ENCODE measurements at regions not wholly inside any gene's neighbourhood (a gene's known extent, or its start where the extent isn't known, plus 50 kb on each side); places are given as distances from the start of the nearest gene placed in this dataset.

GRCh38 chr11:112835591-112836255, 125.5 kb upstream of the NCAM1 start:
- intact Hi-C loops (cut with micrococcal nuclease) = no loop called here
- Mint-ChIP-seq H3K4me3 (no peak overlapping the region), H3K27ac (no peak overlapping the region), H3K27me3 (peaks cover 3 to 4% of the 10 kb centered on the region in 2 donors), H3K4me1 (no peaks in the 10 kb centered on the region), H3K9me3 (peaks cover 0 to 5% (median 1%) of the 10 kb centered on the region in 8 donors), H3K36me3 (no peaks in the 10 kb centered on the region)
- ChIA-PET CTCF (ENCODE audit: partially characterized antibody) (no interaction called here), POLR2A (ENCODE audit: partially characterized antibody) (no interaction called here)
- H3K4me1 ChIP-seq (ENCODE audit: insufficient read depth, low read length) = no peaks in the 10 kb centered on the region
- no peaks in the 10 kb centered on the region for H3K27me3 ChIP-seq (ENCODE audit: insufficient read depth, low read length)
- no peak for DNase-seq
- H3K4me3 ChIP-seq (ENCODE audit: low read length in 2 of 2) = no peak overlapping the region
- H3K36me3 ChIP-seq (ENCODE audit: insufficient read depth, low read length) = no peaks in the 10 kb centered on the region
- no peaks in the 10 kb centered on the region for H3K9me3 ChIP-seq (ENCODE audit: control insufficient read depth in 1 of 2, low read length in 2 of 2)
- no peak overlapping the region for H3K27ac ChIP-seq (ENCODE audit: low read depth, low read length)

GRCh38 chr11:112836256-112836602, 125.0 kb upstream of the NCAM1 start:
- H3K27ac Mint-ChIP-seq = no peak overlapping the region
- H3K36me3 Mint-ChIP-seq = no peaks in the 10 kb centered on the region
- no peaks in the 10 kb centered on the region for H3K4me1 ChIP-seq (ENCODE audit: insufficient read depth, low read length)
- ChIA-PET POLR2A (ENCODE audit: partially characterized antibody) (no interaction called here), CTCF (ENCODE audit: partially characterized antibody) (no interaction called here)
- no peaks in the 10 kb centered on the region for H3K4me1 Mint-ChIP-seq
- H3K4me3 ChIP-seq (ENCODE audit: low read length in 2 of 2) = no peak overlapping the region
- no peaks in the 10 kb centered on the region for H3K9me3 ChIP-seq (ENCODE audit: control insufficient read depth in 1 of 2, low read length in 2 of 2)
- DNase-seq = no peak
- intact Hi-C loops (cut with micrococcal nuclease) = no loop called here
- peaks cover 0 to 5% (median 1%) of the 10 kb centered on the region in 8 donors for H3K9me3 Mint-ChIP-seq
- no peak overlapping the region for H3K27ac ChIP-seq (ENCODE audit: low read depth, low read length)
- H3K27me3 Mint-ChIP-seq = peaks cover 3 to 4% of the 10 kb centered on the region in 2 donors
- H3K36me3 ChIP-seq (ENCODE audit: insufficient read depth, low read length) = no peaks in the 10 kb centered on the region
- no peak overlapping the region for H3K4me3 Mint-ChIP-seq
- H3K27me3 ChIP-seq (ENCODE audit: insufficient read depth, low read length) = no peaks in the 10 kb centered on the region

GRCh38 chr11:112837162-112837826, 123.9 kb upstream of the NCAM1 start:
- Mint-ChIP-seq H3K27me3 (peaks cover 3 to 4% of the 10 kb centered on the region in 2 donors), H3K4me1 (no peaks in the 10 kb centered on the region), H3K9me3 (peaks cover 0 to 5% (median 2%) of the 10 kb centered on the region in 8 donors), H3K36me3 (no peaks in the 10 kb centered on the region), H3K4me3 (no peak overlapping the region), H3K27ac (no peak overlapping the region)
- intact Hi-C loops (cut with micrococcal nuclease) = no loop called here
- H3K4me1 ChIP-seq (ENCODE audit: insufficient read depth, low read length) = no peaks in the 10 kb centered on the region
- ChIA-PET POLR2A (ENCODE audit: partially characterized antibody) (no interaction called here), CTCF (ENCODE audit: partially characterized antibody) (no interaction called here)
- no peaks in the 10 kb centered on the region for H3K36me3 ChIP-seq (ENCODE audit: insufficient read depth, low read length)
- H3K27ac ChIP-seq (ENCODE audit: low read depth, low read length) = no peak overlapping the region
- no peak for DNase-seq
- H3K4me3 ChIP-seq (ENCODE audit: low read length in 2 of 2) = no peak overlapping the region
- H3K9me3 ChIP-seq (ENCODE audit: control insufficient read depth in 1 of 2, low read length in 2 of 2) = no peaks in the 10 kb centered on the region
- no peaks in the 10 kb centered on the region for H3K27me3 ChIP-seq (ENCODE audit: insufficient read depth, low read length)

- Histone ChIP-seq H3K27ac (ENCODE audit: low read depth, low read length) (no peak overlapping the region), H3K9me3 (ENCODE audit: control insufficient read depth in 1 of 2, low read length in 2 of 2) (no peaks in the 10 kb centered on the region), H3K27me3 (ENCODE audit: insufficient read depth, low read length) (no peaks in the 10 kb centered on the region), H3K36me3 (ENCODE audit: insufficient read depth, low read length) (no peaks in the 10 kb centered on the region), H3K4me3 (ENCODE audit: low read length in 2 of 2) (no peak overlapping the region), H3K4me1 (ENCODE audit: insufficient read depth, low read length) (no peaks in the 10 kb centered on the region)
- CTCF ChIA-PET (ENCODE audit: partially characterized antibody) = no interaction called here
- intact Hi-C loops (cut with micrococcal nuclease) = no loop called here
- Mint-ChIP-seq H3K4me3 (no peak overlapping the region), H3K36me3 (no peaks in the 10 kb centered on the region), H3K4me1 (no peaks in the 10 kb centered on the region), H3K9me3 (peaks cover 0 to 2% (median 0%) of the 10 kb centered on the region in 8 donors), H3K27ac (no peak overlapping the region), H3K27me3 (peaks cover 1 to 3% of the 10 kb centered on the region in 2 donors)
- POLR2A ChIA-PET (ENCODE audit: partially characterized antibody) = no interaction called here
- DNase-seq = no peak
These were observed 122.2 kb upstream of the NCAM1 start for GRCh38 chr11:112839051-112839450.

GRCh38 chr11:112841729-112842128, 119.5 kb upstream of the NCAM1 start:
- no peak for DNase-seq
- Histone ChIP-seq H3K27me3 (ENCODE audit: insufficient read depth, low read length) (no peaks in the 10 kb centered on the region), H3K9me3 (ENCODE audit: control insufficient read depth in 1 of 2, low read length in 2 of 2) (no peaks in the 10 kb centered on the region), H3K4me3 (ENCODE audit: low read length in 2 of 2) (no peak overlapping the region), H3K27ac (ENCODE audit: low read depth, low read length) (no peak overlapping the region), H3K4me1 (ENCODE audit: insufficient read depth, low read length) (no peaks in the 10 kb centered on the region), H3K36me3 (ENCODE audit: insufficient read depth, low read length) (no peaks in the 10 kb centered on the region)
- no peaks in the 10 kb centered on the region for H3K4me1 Mint-ChIP-seq
- H3K36me3 Mint-ChIP-seq = no peaks in the 10 kb centered on the region
- H3K27me3 Mint-ChIP-seq = no peaks in the 10 kb centered on the region
- ChIA-PET CTCF (ENCODE audit: partially characterized antibody) (no interaction called here), POLR2A (ENCODE audit: partially characterized antibody) (no interaction called here)
- peak overlapping the region in 1 of 8 donors; percentile 39 for H3K4me3 Mint-ChIP-seq
- H3K9me3 Mint-ChIP-seq = peaks cover 0 to 2% (median 0%) of the 10 kb centered on the region in 8 donors
- intact Hi-C loops (cut with micrococcal nuclease) = no loop called here
- H3K27ac Mint-ChIP-seq = no peak overlapping the region

GRCh38 chr11:112842151-112842550, 119.1 kb upstream of the NCAM1 start:
- no peaks in the 10 kb centered on the region for H3K27me3 Mint-ChIP-seq
- Histone ChIP-seq H3K27me3 (ENCODE audit: insufficient read depth, low read length) (no peaks in the 10 kb centered on the region), H3K36me3 (ENCODE audit: insufficient read depth, low read length) (no peaks in the 10 kb centered on the region), H3K9me3 (ENCODE audit: control insufficient read depth in 1 of 2, low read length in 2 of 2) (no peaks in the 10 kb centered on the region), H3K4me3 (ENCODE audit: low read length in 2 of 2) (no peak overlapping the region), H3K4me1 (ENCODE audit: insufficient read depth, low read length) (no peaks in the 10 kb centered on the region), H3K27ac (ENCODE audit: low read depth, low read length) (no peak overlapping the region)
- no peak for DNase-seq
- intact Hi-C loops (cut with micrococcal nuclease) = no loop called here
- no peak overlapping the region for H3K27ac Mint-ChIP-seq
- ChIA-PET POLR2A (ENCODE audit: partially characterized antibody) (no interaction called here), CTCF (ENCODE audit: partially characterized antibody) (no interaction called here)
- H3K4me3 Mint-ChIP-seq = peak overlapping the region in 1 of 8 donors; percentile 39
- H3K9me3 Mint-ChIP-seq = peaks cover 0 to 2% (median 0%) of the 10 kb centered on the region in 8 donors
- no peaks in the 10 kb centered on the region for H3K36me3 Mint-ChIP-seq
- H3K4me1 Mint-ChIP-seq = no peaks in the 10 kb centered on the region

- Mint-ChIP-seq H3K4me1 (no peaks in the 10 kb centered on the region), H3K4me3 (no peak overlapping the region), H3K27me3 (no peaks in the 10 kb centered on the region), H3K27ac (no peak overlapping the region), H3K36me3 (no peaks in the 10 kb centered on the region), H3K9me3 (peaks cover 0 to 2% (median 0%) of the 10 kb centered on the region in 8 donors)
- Histone ChIP-seq H3K36me3 (ENCODE audit: insufficient read depth, low read length) (no peaks in the 10 kb centered on the region), H3K9me3 (ENCODE audit: control insufficient read depth in 1 of 2, low read length in 2 of 2) (no peaks in the 10 kb centered on the region), H3K4me1 (ENCODE audit: insufficient read depth, low read length) (no peaks in the 10 kb centered on the region), H3K4me3 (ENCODE audit: low read length in 2 of 2) (no peak overlapping the region), H3K27me3 (ENCODE audit: insufficient read depth, low read length) (no peaks in the 10 kb centered on the region), H3K27ac (ENCODE audit: low read depth, low read length) (no peak overlapping the region)
- POLR2A ChIA-PET (ENCODE audit: partially characterized antibody) = no interaction called here
- intact Hi-C loops (cut with micrococcal nuclease) = no loop called here
- CTCF ChIA-PET (ENCODE audit: partially characterized antibody) = no interaction called here
- no peak for DNase-seq
These were observed 116.7 kb upstream of the NCAM1 start for GRCh38 chr11:112844517-112844916.
